ENCODE measurements at regions not wholly inside any gene's neighbourhood (a gene's known extent, or its start where the extent isn't known, plus 50 kb on each side); places are given as distances from the start of the nearest gene placed in this dataset.

- in situ Hi-C loops (cut with HindIII; ENCODE audit: low pct_unique_long_range_greater_than_20kb, low sequenced_read_pairs), result no loop called here
Measured at GRCh38 chr22:49270595-49271368, 556.9 kb downstream of the BRD1 start.

DNA sequence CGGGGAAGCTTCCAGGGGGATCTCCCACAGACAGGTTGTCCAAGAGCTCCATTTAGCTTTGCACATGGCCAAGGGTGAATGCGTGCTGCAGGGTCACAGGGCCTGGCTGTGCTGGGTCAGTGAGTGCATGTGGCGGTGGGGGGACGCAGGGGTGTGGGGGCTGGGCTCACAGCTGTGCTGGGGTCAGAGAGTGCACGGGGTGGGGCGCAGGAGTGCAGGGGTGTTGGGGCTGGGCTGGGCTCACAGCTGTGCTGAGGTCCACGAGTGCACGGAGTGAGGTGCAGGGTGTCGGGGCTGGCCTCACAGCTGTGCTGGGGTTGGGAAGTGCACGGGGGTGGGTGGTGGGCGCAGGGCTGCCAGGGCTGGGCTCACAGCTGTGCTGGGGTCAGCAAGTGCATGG lies 557.7 kb downstream of the BRD1 start:
- DNase-seq (ENCODE audit: low read depth, low spot score), result no peak
- in situ Hi-C loops (cut with HindIII; ENCODE audit: low pct_unique_long_range_greater_than_20kb, low sequenced_read_pairs), result no loop called here

More at GRCh38 chr22:49270595-49271368, 556.9 kb downstream of the BRD1 start:
- no peak for DNase-seq (ENCODE audit: low read depth, low spot score)

GRCh38 chr22:49269371-49269770 lies 558.3 kb downstream of the BRD1 start:
- in situ Hi-C loops (cut with HindIII; ENCODE audit: low pct_unique_long_range_greater_than_20kb, low sequenced_read_pairs), result no loop called here
- no peak for DNase-seq (ENCODE audit: low read depth, low spot score)

DNA sequence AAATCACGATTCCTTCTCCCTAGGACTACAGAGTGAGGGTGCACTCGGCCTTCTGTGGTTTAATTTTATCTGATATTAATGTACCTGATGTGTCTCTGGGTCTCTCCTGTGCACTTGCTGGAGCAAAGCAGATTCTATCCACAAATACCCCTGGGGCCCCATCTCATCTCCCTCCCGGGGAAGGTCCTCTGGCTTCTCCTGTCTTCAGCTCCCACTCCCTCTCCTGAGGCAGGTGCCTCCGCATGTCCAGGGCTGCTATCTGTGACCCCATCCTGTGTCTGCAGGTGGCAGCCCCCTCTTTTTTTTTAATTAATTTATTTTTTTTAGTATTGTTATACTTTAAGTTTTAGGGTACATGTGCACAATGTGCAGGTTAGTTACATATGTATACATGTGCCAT lies 558.7 kb downstream of the BRD1 start:
- in situ Hi-C loops (cut with HindIII; ENCODE audit: low pct_unique_long_range_greater_than_20kb, low sequenced_read_pairs), result no loop called here
- no peak for DNase-seq (ENCODE audit: low read depth, low spot score)

GRCh38 chr22:49267996-49268395 lies 559.7 kb downstream of the BRD1 start:
- in situ Hi-C loops (cut with HindIII; ENCODE audit: low pct_unique_long_range_greater_than_20kb, low sequenced_read_pairs), result no loop called here
- no peak for DNase-seq (ENCODE audit: low read depth, low spot score)

- DNase-seq (ENCODE audit: low read depth, low spot score), result no peak
- in situ Hi-C loops (cut with HindIII; ENCODE audit: low pct_unique_long_range_greater_than_20kb, low sequenced_read_pairs), result no loop called here
Measured at GRCh38 chr22:49266561-49267519, 560.8 kb downstream of the BRD1 start.

DNA sequence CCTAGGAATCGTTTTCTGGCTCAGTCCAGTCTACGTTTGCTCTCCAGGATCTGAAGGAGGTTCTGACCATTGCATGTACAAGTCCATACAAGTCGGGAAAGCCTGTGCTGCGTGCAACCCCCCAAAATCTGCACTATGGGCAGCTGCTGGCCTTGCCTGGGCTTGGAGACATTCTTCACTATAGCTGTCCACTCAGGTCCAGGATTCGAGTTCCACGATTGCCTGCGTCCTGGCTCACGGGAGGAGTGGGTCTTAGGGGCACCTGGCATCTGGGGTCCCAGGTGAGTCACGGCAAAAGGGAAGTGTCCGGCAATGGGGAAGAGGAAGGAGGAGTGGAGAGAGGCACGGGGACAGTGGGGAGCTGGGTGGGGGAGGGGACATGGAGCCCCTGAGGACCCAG lies 563.0 kb downstream of the BRD1 start:
- no peak for DNase-seq (ENCODE audit: low read depth, low spot score)
- in situ Hi-C loops (cut with HindIII; ENCODE audit: low pct_unique_long_range_greater_than_20kb, low sequenced_read_pairs), result no loop called here

- in situ Hi-C loops (cut with HindIII; ENCODE audit: low pct_unique_long_range_greater_than_20kb, low sequenced_read_pairs), result no loop called here
- no peak for DNase-seq (ENCODE audit: low read depth, low spot score)
Measured at GRCh38 chr22:49263101-49263500, 564.6 kb downstream of the BRD1 start.

- DNase-seq (ENCODE audit: low read depth, low spot score), result no peak
- in situ Hi-C loops (cut with HindIII; ENCODE audit: low pct_unique_long_range_greater_than_20kb, low sequenced_read_pairs), result no loop called here
Measured at GRCh38 chr22:49262167-49262566, 565.5 kb downstream of the BRD1 start.

DNA sequence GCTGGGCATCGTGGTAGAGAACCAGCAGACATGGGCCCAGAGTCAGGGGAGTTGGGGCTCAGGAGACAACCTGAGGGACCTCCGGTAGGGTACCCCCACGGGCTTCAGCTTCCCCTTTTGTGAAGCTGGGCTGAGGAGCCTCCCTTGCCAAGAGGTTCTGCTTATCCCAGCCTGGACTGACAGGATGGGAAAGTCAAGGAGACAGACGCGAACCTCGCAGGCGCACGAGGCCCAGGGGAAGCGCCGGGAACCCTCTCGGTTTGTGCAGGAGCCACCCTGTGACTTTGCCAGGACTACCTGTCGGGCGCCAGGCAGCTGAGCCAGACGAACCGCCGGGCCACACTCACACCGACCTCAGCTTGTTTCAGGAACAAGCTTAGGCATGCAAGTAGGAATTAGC lies 566.1 kb downstream of the BRD1 start:
- in situ Hi-C loops (cut with HindIII; ENCODE audit: low pct_unique_long_range_greater_than_20kb, low sequenced_read_pairs), result no loop called here
- DNase-seq (ENCODE audit: low read depth, low spot score), result no peak

- DNase-seq (ENCODE audit: low read depth, low spot score), result no peak
Measured at GRCh38 chr22:49260681-49261580, 566.7 kb downstream of the BRD1 start.

DNA sequence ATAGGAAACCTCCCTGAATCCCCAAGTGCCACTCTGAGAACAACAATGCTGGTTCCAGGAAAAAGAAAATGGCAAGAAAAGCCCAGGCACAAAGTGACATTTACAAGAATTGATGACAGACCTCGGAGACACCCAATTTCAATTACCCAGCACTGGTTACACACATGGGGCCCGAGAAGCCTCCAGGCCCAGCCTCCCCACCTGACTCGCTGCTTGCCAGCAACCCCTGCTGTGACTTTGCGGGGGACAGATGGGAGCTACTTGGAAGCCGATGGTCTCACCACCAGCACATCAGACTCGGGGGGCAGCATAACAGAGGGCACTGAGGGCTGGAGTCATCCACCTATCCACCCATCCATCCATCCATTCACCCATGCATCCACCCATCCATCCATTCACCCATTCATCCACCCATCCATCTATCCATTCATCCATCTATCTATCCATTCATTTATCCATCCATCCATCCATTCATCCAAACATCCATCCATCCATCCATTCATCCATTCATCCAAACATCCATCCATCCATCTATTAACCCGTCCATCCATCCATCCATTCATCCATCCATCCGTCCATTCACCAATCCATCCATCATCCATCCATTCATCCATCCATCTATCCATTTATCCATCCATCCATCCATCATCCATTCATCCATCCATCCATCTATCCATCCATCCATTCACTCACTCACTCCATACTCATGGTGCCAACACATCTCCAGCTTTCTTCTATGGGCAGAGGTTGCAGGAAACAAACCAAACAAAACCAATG lies 567.6 kb downstream of the BRD1 start:
- no peak for DNase-seq (ENCODE audit: low read depth, low spot score)
- in situ Hi-C loops (cut with HindIII; ENCODE audit: low pct_unique_long_range_greater_than_20kb, low sequenced_read_pairs), result no loop called here

More at GRCh38 chr22:49260681-49261580, 566.7 kb downstream of the BRD1 start:
- in situ Hi-C loops (cut with HindIII; ENCODE audit: low pct_unique_long_range_greater_than_20kb, low sequenced_read_pairs), result no loop called here

- in situ Hi-C loops (cut with HindIII; ENCODE audit: low pct_unique_long_range_greater_than_20kb, low sequenced_read_pairs), result no loop called here
- no peak for DNase-seq (ENCODE audit: low read depth, low spot score)
Measured at GRCh38 chr22:49258107-49259010, 569.3 kb downstream of the BRD1 start.

DNA sequence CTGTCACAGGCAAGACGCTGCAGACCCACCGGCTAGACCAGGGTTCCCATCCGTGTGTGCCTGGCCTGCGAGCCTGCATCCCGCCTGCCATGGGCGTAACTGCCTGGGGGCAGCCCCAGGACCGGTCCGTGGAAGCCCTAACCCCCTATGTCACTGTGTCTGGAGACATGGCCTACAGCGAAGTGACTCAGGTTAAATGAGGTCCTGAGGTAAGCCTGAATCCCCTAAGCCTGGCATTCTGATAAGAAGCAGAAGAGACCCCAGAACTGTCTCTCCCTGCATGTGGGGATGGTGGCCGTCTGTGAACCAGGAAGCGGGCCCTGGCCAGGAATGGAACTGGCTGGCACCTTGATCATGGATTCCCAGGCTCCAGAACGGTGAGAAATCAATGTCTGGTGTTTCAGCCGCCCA lies 570.1 kb downstream of the BRD1 start:
- DNase-seq (ENCODE audit: low read depth, low spot score), result no peak
- in situ Hi-C loops (cut with HindIII; ENCODE audit: low pct_unique_long_range_greater_than_20kb, low sequenced_read_pairs), result no loop called here

DNA sequence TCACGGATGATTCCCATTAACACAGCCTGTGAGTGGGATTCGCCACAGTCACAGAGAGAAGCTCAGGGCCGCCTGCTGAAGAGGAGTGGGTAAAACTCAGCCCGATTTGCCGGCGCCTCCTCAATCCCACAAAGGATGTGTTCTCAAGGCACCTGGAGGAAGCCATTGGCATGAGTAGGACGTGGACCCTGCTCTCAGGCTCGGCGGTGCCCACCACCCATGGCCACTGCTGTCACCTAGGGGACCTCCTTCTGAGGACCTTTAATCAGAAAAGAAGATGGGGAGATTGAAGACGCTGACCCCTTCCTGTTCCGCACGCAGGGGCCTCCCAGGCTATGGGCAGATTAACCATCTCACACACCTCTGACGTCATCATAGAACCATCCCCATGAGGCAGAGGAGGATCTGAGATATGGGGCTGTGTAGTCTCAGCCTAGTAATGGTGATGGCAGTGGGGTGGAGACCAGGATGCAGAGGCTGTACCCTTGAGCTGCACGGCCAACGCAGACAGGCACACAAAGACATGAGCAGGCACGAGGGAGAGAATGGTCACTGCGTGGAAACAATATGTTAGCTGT lies 571.8 kb downstream of the BRD1 start:
- in situ Hi-C loops (cut with HindIII; ENCODE audit: low pct_unique_long_range_greater_than_20kb, low sequenced_read_pairs), result no loop called here
- DNase-seq (ENCODE audit: low read depth, low spot score), result no peak

- in situ Hi-C loops (cut with HindIII; ENCODE audit: low pct_unique_long_range_greater_than_20kb, low sequenced_read_pairs), result no loop called here
- no peak for DNase-seq (ENCODE audit: low read depth, low spot score)
Measured at GRCh38 chr22:49255154-49255553, 572.5 kb downstream of the BRD1 start.

Data from SK-MEL-5 (cell line).